HEK293T (cell line): ENCODE measurements at regions not wholly inside any gene's neighbourhood (a gene's known extent, or its start where the extent isn't known, plus 50 kb on each side); places are given as distances from the start of the nearest gene placed in this dataset.

Experiments used
- ARNT ChIP-seq: fragments of 450-650 bp; IDR thresholded peaks from 2 replicates; pipeline ENCODE4 v1.6.1; 2017; ENCODE audit warnings: mild to moderate bottlenecking
- BHLHE40 ChIP-seq: fragments of 450-650 bp; IDR thresholded peaks from 2 replicates; pipeline ENCODE4 v1.6.1; 2016; ENCODE audit warnings: mild to moderate bottlenecking, moderate library complexity, borderline replicate concordance
- CTBP1 ChIP-seq: fragments of 450-650 bp; IDR thresholded peaks from 2 replicates; pipeline ENCODE4 v1.6.1; 2016; ENCODE audit warnings: borderline replicate concordance
- ELF4 ChIP-seq: fragments of 450-650 bp; IDR thresholded peaks from 2 replicates; pipeline ENCODE4 v1.6.1; 2017; ENCODE audit warnings: antibody characterized with exemption
- FOXA1 ChIP-seq: fragments of 450-650 bp; IDR thresholded peaks from 2 replicates; pipeline ENCODE4 v1.6.1; 2016; ENCODE audit warnings: mild to moderate bottlenecking
- FOXM1 ChIP-seq: fragments of 450-650 bp; IDR thresholded peaks from 2 replicates; pipeline ENCODE4 v1.6.1; 2017; ENCODE audit warnings: mild to moderate bottlenecking, borderline replicate concordance
- HDGF ChIP-seq: fragments of 450-650 bp; IDR thresholded peaks from 2 replicates; pipeline ENCODE4 v1.6.1; 2017; ENCODE audit warnings: antibody characterized with exemption, borderline replicate concordance
- L3MBTL2 ChIP-seq: fragments of 450-650 bp; conservative IDR thresholded peaks from 2 replicates; pipeline ENCODE4 v1.6.1; 2016; ENCODE audit warnings: mild to moderate bottlenecking
- LEF1 ChIP-seq: fragments of 450-650 bp; IDR thresholded peaks from 2 replicates; pipeline ENCODE4 v1.6.1; 2017; ENCODE audit warnings: mild to moderate bottlenecking, borderline replicate concordance
- NFRKB ChIP-seq: fragments of 450-650 bp; IDR thresholded peaks from 2 replicates; pipeline ENCODE4 v1.6.1; 2016; ENCODE audit warnings: mild to moderate bottlenecking, moderate library complexity
- SP1 ChIP-seq: fragments of 450-650 bp; IDR thresholded peaks from 2 replicates; pipeline ENCODE4 v1.6.1; 2017
- SUZ12 ChIP-seq: fragments of 450-650 bp; IDR thresholded peaks from 2 replicates; pipeline ENCODE4 v1.6.1; 2016; ENCODE audit warnings: mild to moderate bottlenecking
- TARDBP ChIP-seq: fragments of 450-650 bp; IDR thresholded peaks from 2 replicates; pipeline ENCODE4 v1.6.1; 2016
- TF ChIP-seq, protein P1 (sequence below): fragments of 450-650 bp; IDR thresholded peaks from 2 replicates; pipeline ENCODE4 v1.6.1; 2016

GRCh38 chr3:31354373-31354772 is 178.4 kb upstream of the STT3B start:
- TF ChIP-seq BHLHE40, result no peak
- no peak for TF ChIP-seq FOXA1
- TF ChIP-seq TARDBP, result no peak
- TF ChIP-seq ELF4, result no peak
- TF ChIP-seq CTBP1, result no peak
- no peak for TF ChIP-seq SUZ12
- TF ChIP-seq ARNT, result no peak
- no peak for TF ChIP-seq HDGF
- no peak for TF ChIP-seq FOXM1
- no peak for TF ChIP-seq SP1
- no peak for TF ChIP-seq L3MBTL2
- TF ChIP-seq NFRKB, result no peak
- TF ChIP-seq, protein P1, sequence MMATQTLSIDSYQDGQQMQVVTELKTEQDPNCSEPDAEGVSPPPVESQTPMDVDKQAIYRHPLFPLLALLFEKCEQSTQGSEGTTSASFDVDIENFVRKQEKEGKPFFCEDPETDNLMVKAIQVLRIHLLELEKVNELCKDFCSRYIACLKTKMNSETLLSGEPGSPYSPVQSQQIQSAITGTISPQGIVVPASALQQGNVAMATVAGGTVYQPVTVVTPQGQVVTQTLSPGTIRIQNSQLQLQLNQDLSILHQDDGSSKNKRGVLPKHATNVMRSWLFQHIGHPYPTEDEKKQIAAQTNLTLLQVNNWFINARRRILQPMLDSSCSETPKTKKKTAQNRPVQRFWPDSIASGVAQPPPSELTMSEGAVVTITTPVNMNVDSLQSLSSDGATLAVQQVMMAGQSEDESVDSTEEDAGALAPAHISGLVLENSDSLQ, result no peak
- no peak for TF ChIP-seq LEF1
